ENCODE measurements at regions not wholly inside any gene's neighbourhood (a gene's known extent, or its start where the extent isn't known, plus 50 kb on each side); places are given as distances from the start of the nearest gene placed in this dataset.

GRCh38 chr13:78722700-78723099 is 63.7 kb upstream of the OBI1 start:
- no peaks in the 10 kb centered on the region for H3K36me3 ChIP-seq (replicated peaks in 1 of 2; ENCODE audit: control insufficient read depth in 2 of 2, insufficient read depth in 2 of 2, low read length in 2 of 2)
- no peak overlapping the region for H2BK12ac ChIP-seq (ENCODE audit: low read length)
- no peak overlapping the region for H2BK15ac ChIP-seq (ENCODE audit: low read length)
- no peaks in the 10 kb centered on the region for H3K9me3 ChIP-seq (replicated peaks in 1 of 2; ENCODE audit: control insufficient read depth in 2 of 2, insufficient read depth in 1 of 2, low read depth in 1 of 2, low read length in 2 of 2)
- no peak overlapping the region for H2BK5ac ChIP-seq (ENCODE audit: low read length)
- H3K23ac ChIP-seq (ENCODE audit: low read depth, low read length, poor library complexity) = no peak overlapping the region
- no peak overlapping the region for H4K8ac ChIP-seq (ENCODE audit: low read depth, low read length)
- no peak overlapping the region for H3K4ac ChIP-seq (ENCODE audit: low read length)
- H3K79me1 ChIP-seq (ENCODE audit: low read depth, low read length) = no peaks in the 10 kb centered on the region
- H3K27me3 ChIP-seq (ENCODE audit: control insufficient read depth in 3 of 3, insufficient read depth in 3 of 3, low read depth in 1 of 3, low read length in 3 of 3) = no peaks in the 10 kb centered on the region
- H2AK5ac ChIP-seq (ENCODE audit: low read depth, low read length) = no peak overlapping the region
- no peak overlapping the region for H4K91ac ChIP-seq (ENCODE audit: low read depth, low read length, poor library complexity)
- no peak overlapping the region for H3K4me2 ChIP-seq (ENCODE audit: insufficient read depth, low read length, poor library complexity, severe bottlenecking)
- no peak overlapping the region for H3K14ac ChIP-seq (ENCODE audit: low read length)
- DNase-seq (ENCODE audit: low spot score) = no peak
- no peak overlapping the region for H2BK120ac ChIP-seq (ENCODE audit: low read depth, low read length)
- no peak overlapping the region for H3K9ac ChIP-seq (ENCODE audit: low read depth, low read length, poor library complexity)
- no peak overlapping the region for H3K18ac ChIP-seq (ENCODE audit: low read length)
- peaks cover 0 to 2% of the 10 kb centered on the region in 2 donors for H3K4me1 ChIP-seq (ENCODE audit: control insufficient read depth in 2 of 2, insufficient read depth in 1 of 2, low read depth in 1 of 2, low read length in 2 of 2)
- no peak overlapping the region for H3K27ac ChIP-seq (replicated peaks; ENCODE audit: low read length)
- H3K4me3 ChIP-seq (ENCODE audit: low read length in 2 of 2) = no peak overlapping the region
- no CpG with 5 or more reads among the region's 3 CpGs for WGBS, 2 donors (ENCODE audit: extremely low coverage in 2 of 2, insufficient read length in 2 of 2, insufficient replicate concordance in 1 of 2)
- no peak overlapping the region for H2AFZ ChIP-seq (ENCODE audit: low read length)

GRCh38 chr13:78719367-78719766 is 60.4 kb upstream of the OBI1 start:
- Histone ChIP-seq H2BK15ac (ENCODE audit: low read length) (no peak overlapping the region), H3K9ac (ENCODE audit: low read depth, low read length, poor library complexity) (no peak overlapping the region), H3K79me1 (ENCODE audit: low read depth, low read length) (no peaks in the 10 kb centered on the region), H2BK5ac (ENCODE audit: low read length) (no peak overlapping the region), H3K27me3 (ENCODE audit: control insufficient read depth in 3 of 3, insufficient read depth in 3 of 3, low read depth in 1 of 3, low read length in 3 of 3) (no peaks in the 10 kb centered on the region), H2BK12ac (ENCODE audit: low read length) (no peak overlapping the region), H3K27ac (replicated peaks; ENCODE audit: low read length) (no peak overlapping the region), H3K18ac (ENCODE audit: low read length) (no peak overlapping the region), H3K4me1 (ENCODE audit: control insufficient read depth in 2 of 2, insufficient read depth in 1 of 2, low read depth in 1 of 2, low read length in 2 of 2) (peaks cover 0 to 2% of the 10 kb centered on the region in 2 donors), H4K91ac (ENCODE audit: low read depth, low read length, poor library complexity) (no peak overlapping the region), H2AFZ (ENCODE audit: low read length) (no peak overlapping the region), H3K9me3 (replicated peaks in 1 of 2; ENCODE audit: control insufficient read depth in 2 of 2, insufficient read depth in 1 of 2, low read depth in 1 of 2, low read length in 2 of 2) (no peaks in the 10 kb centered on the region), H2AK5ac (ENCODE audit: low read depth, low read length) (no peak overlapping the region), H3K23ac (ENCODE audit: low read depth, low read length, poor library complexity) (no peak overlapping the region), H3K36me3 (replicated peaks in 1 of 2; ENCODE audit: control insufficient read depth in 2 of 2, insufficient read depth in 2 of 2, low read length in 2 of 2) (no peaks in the 10 kb centered on the region), H3K4me2 (ENCODE audit: insufficient read depth, low read length, poor library complexity, severe bottlenecking) (no peak overlapping the region), H3K4ac (ENCODE audit: low read length) (no peak overlapping the region), H4K8ac (ENCODE audit: low read depth, low read length) (no peak overlapping the region), H3K4me3 (ENCODE audit: low read length in 2 of 2) (no peak overlapping the region), H3K14ac (ENCODE audit: low read length) (no peak overlapping the region), H2BK120ac (ENCODE audit: low read depth, low read length) (no peak overlapping the region)
- DNase-seq (ENCODE audit: low spot score) = no peak
- WGBS, 2 donors (ENCODE audit: extremely low coverage in 2 of 2, insufficient read length in 2 of 2, insufficient replicate concordance in 1 of 2) = no CpG with 5 or more reads among the region's 2 CpGs

- H3K36me3 ChIP-seq (replicated peaks in 1 of 2; ENCODE audit: control insufficient read depth in 2 of 2, insufficient read depth in 2 of 2, low read length in 2 of 2) = no peaks in the 10 kb centered on the region
- H2BK5ac ChIP-seq (ENCODE audit: low read length) = no peak overlapping the region
- H2AFZ ChIP-seq (ENCODE audit: low read length) = no peak overlapping the region
- no peak overlapping the region for H3K4me3 ChIP-seq (ENCODE audit: low read length in 2 of 2)
- no peak overlapping the region for H2BK15ac ChIP-seq (ENCODE audit: low read length)
- H3K27ac ChIP-seq (replicated peaks; ENCODE audit: low read length) = no peak overlapping the region
- no peak overlapping the region for H2BK120ac ChIP-seq (ENCODE audit: low read depth, low read length)
- H3K18ac ChIP-seq (ENCODE audit: low read length) = no peak overlapping the region
- no peak overlapping the region for H3K4me2 ChIP-seq (ENCODE audit: insufficient read depth, low read length, poor library complexity, severe bottlenecking)
- peaks cover 3 to 7% of the 10 kb centered on the region in 2 donors for H3K4me1 ChIP-seq (ENCODE audit: control insufficient read depth in 2 of 2, insufficient read depth in 1 of 2, low read depth in 1 of 2, low read length in 2 of 2)
- H3K27me3 ChIP-seq (ENCODE audit: control insufficient read depth in 3 of 3, insufficient read depth in 3 of 3, low read depth in 1 of 3, low read length in 3 of 3) = no peaks in the 10 kb centered on the region
- no peak for DNase-seq (ENCODE audit: low spot score)
- H3K9ac ChIP-seq (ENCODE audit: low read depth, low read length, poor library complexity) = no peak overlapping the region
- H4K91ac ChIP-seq (ENCODE audit: low read depth, low read length, poor library complexity) = no peak overlapping the region
- H3K14ac ChIP-seq (ENCODE audit: low read length) = no peak overlapping the region
- H3K79me1 ChIP-seq (ENCODE audit: low read depth, low read length) = no peaks in the 10 kb centered on the region
- no peaks in the 10 kb centered on the region for H3K9me3 ChIP-seq (replicated peaks in 1 of 2; ENCODE audit: control insufficient read depth in 2 of 2, insufficient read depth in 1 of 2, low read depth in 1 of 2, low read length in 2 of 2)
- H2AK5ac ChIP-seq (ENCODE audit: low read depth, low read length) = no peak overlapping the region
- H2BK12ac ChIP-seq (ENCODE audit: low read length) = no peak overlapping the region
- H3K23ac ChIP-seq (ENCODE audit: low read depth, low read length, poor library complexity) = no peak overlapping the region
- H4K8ac ChIP-seq (ENCODE audit: low read depth, low read length) = no peak overlapping the region
- H3K4ac ChIP-seq (ENCODE audit: low read length) = no peak overlapping the region
- no CpG with 5 or more reads among the region's 1 CpG for WGBS, 2 donors (ENCODE audit: extremely low coverage in 2 of 2, insufficient read length in 2 of 2, insufficient replicate concordance in 1 of 2)
Measured at GRCh38 chr13:78714717-78715116, 55.8 kb upstream of the OBI1 start.

- H3K4me2 ChIP-seq (ENCODE audit: insufficient read depth, low read length, poor library complexity, severe bottlenecking) = no peak overlapping the region
- H3K9me3 ChIP-seq (replicated peaks in 1 of 2; ENCODE audit: control insufficient read depth in 2 of 2, insufficient read depth in 1 of 2, low read depth in 1 of 2, low read length in 2 of 2) = no peaks in the 10 kb centered on the region
- H2BK12ac ChIP-seq (ENCODE audit: low read length) = no peak overlapping the region
- no peak overlapping the region for H3K14ac ChIP-seq (ENCODE audit: low read length)
- no peak for DNase-seq (ENCODE audit: low spot score)
- peak overlapping the region; percentile 48 for H2AFZ ChIP-seq (ENCODE audit: low read length)
- peaks cover 3 to 7% of the 10 kb centered on the region in 2 donors for H3K4me1 ChIP-seq (ENCODE audit: control insufficient read depth in 2 of 2, insufficient read depth in 1 of 2, low read depth in 1 of 2, low read length in 2 of 2)
- H2BK15ac ChIP-seq (ENCODE audit: low read length) = no peak overlapping the region
- no peak overlapping the region for H4K8ac ChIP-seq (ENCODE audit: low read depth, low read length)
- no peak overlapping the region for H3K4ac ChIP-seq (ENCODE audit: low read length)
- H2BK120ac ChIP-seq (ENCODE audit: low read depth, low read length) = no peak overlapping the region
- H3K79me1 ChIP-seq (ENCODE audit: low read depth, low read length) = no peaks in the 10 kb centered on the region
- no peak overlapping the region for H3K9ac ChIP-seq (ENCODE audit: low read depth, low read length, poor library complexity)
- no peak overlapping the region for H2AK5ac ChIP-seq (ENCODE audit: low read depth, low read length)
- H3K27ac ChIP-seq (replicated peaks; ENCODE audit: low read length) = no peak overlapping the region
- H3K18ac ChIP-seq (ENCODE audit: low read length) = no peak overlapping the region
- H2BK5ac ChIP-seq (ENCODE audit: low read length) = no peak overlapping the region
- WGBS, 2 donors (ENCODE audit: extremely low coverage in 2 of 2, insufficient read length in 2 of 2, insufficient replicate concordance in 1 of 2) = no CpG with 5 or more reads among the region's 4 CpGs
- H4K91ac ChIP-seq (ENCODE audit: low read depth, low read length, poor library complexity) = no peak overlapping the region
- H3K23ac ChIP-seq (ENCODE audit: low read depth, low read length, poor library complexity) = no peak overlapping the region
- H3K4me3 ChIP-seq (ENCODE audit: low read length in 2 of 2) = no peak overlapping the region
- no peaks in the 10 kb centered on the region for H3K36me3 ChIP-seq (replicated peaks in 1 of 2; ENCODE audit: control insufficient read depth in 2 of 2, insufficient read depth in 2 of 2, low read length in 2 of 2)
- H3K27me3 ChIP-seq (ENCODE audit: control insufficient read depth in 3 of 3, insufficient read depth in 3 of 3, low read depth in 1 of 3, low read length in 3 of 3) = no peaks in the 10 kb centered on the region
Measured at GRCh38 chr13:78712831-78713230, 53.9 kb upstream of the OBI1 start.
